DND-41 (cell line): ENCODE measurements at regions not wholly inside any gene's neighbourhood (a gene's known extent, or its start where the extent isn't known, plus 50 kb on each side); places are given as distances from the start of the nearest gene placed in this dataset.

Experiments
- ATAC-seq: fragments of 200-7000 bp; cut with Tn5 transposase; 3 replicates; pipeline ENCODE4 v1.9.1; 2021; ENCODE audit warnings: low read depth; ENCODE audit not compliant: insufficient read depth
- DNase-seq: peaks from one replicate; pipeline ENCODE4 v3.0.0-alpha.2; 2020
- H2AFZ ChIP-seq: 2 replicates; pipeline ENCODE4 v1.6.0; 2012; ENCODE audit warnings: low read depth, low read length
- H3K27ac ChIP-seq: 2 replicates; pipeline ENCODE4 v1.5.1; 2012; ENCODE audit warnings: low read length, inconsistent platforms
- H3K27me3 ChIP-seq: fragments of 200-600 bp; sonication (generic); 2 replicates; pipeline ENCODE4 v1.6.0; 2012; ENCODE audit warnings: low read length, mild to moderate bottlenecking, inconsistent platforms; ENCODE audit not compliant: insufficient read depth, poor library complexity
- H3K36me3 ChIP-seq: 2 replicates; pipeline ENCODE4 v1.5.1; 2012; ENCODE audit warnings: low read length, inconsistent platforms; ENCODE audit not compliant: insufficient read depth
- H3K4me1 ChIP-seq: 2 replicates; pipeline ENCODE4 v1.5.1; 2012; ENCODE audit warnings: mild to moderate bottlenecking, low read length; ENCODE audit not compliant: insufficient read depth
- H3K4me2 ChIP-seq: 2 replicates; pipeline ENCODE4 v1.6.0; 2012; ENCODE audit warnings: mild to moderate bottlenecking, moderate library complexity, low read length, inconsistent platforms; ENCODE audit not compliant: insufficient read depth
- H3K4me3 ChIP-seq, 2 experiments: fragments of 200-600 bp in 1 of 2; shearing (Covaris generic) in 1 of 2; 2 replicates each; pipeline ENCODE4 v1.5.1; 2012 to 2016; ENCODE audit warnings: inconsistent platforms in 2 of 2, low read length in 2 of 2, mild to moderate bottlenecking in 2 of 2, low read depth in 1 of 2, moderate library complexity in 1 of 2
- H3K79me2 ChIP-seq: 2 replicates; pipeline ENCODE4 v1.6.0; 2012; ENCODE audit warnings: low read length, inconsistent platforms; ENCODE audit not compliant: insufficient read depth
- H3K9ac ChIP-seq: 2 replicates; pipeline ENCODE4 v1.6.0; 2012; ENCODE audit warnings: low read depth, mild to moderate bottlenecking, inconsistent platforms, low read length, moderate library complexity
- H3K9me3 ChIP-seq: 2 replicates; pipeline ENCODE4 v1.5.1; 2012; ENCODE audit warnings: low read length, moderate library complexity, mild to moderate bottlenecking, inconsistent platforms; ENCODE audit not compliant: insufficient read depth, severe bottlenecking
- H4K20me1 ChIP-seq: 2 replicates; pipeline ENCODE4 v1.6.0; 2012; ENCODE audit warnings: low read length; ENCODE audit not compliant: insufficient read depth
- CTCF ChIP-seq: IDR thresholded peaks from 2 replicates; pipeline ENCODE4 v1.5.1; 2012; ENCODE audit warnings: borderline replicate concordance, low read length, moderate library complexity, mild to moderate bottlenecking; ENCODE audit not compliant: poor library complexity, severe bottlenecking; ENCODE audit errors: extremely low read depth
- EZH2 ChIP-seq: IDR thresholded peaks from 3 replicates; pipeline ENCODE4 v1.6.1; 2012; ENCODE audit warnings: borderline replicate concordance, low read depth, mild to moderate bottlenecking, moderate library complexity, low read length, inconsistent platforms; ENCODE audit not compliant: severe bottlenecking

- H3K27me3 ChIP-seq = no peaks in the 10 kb centered on the region
- no peak overlapping the region for H3K27ac ChIP-seq
- ATAC-seq (no peak), DNase-seq (no peak)
- H3K4me1 ChIP-seq = no peaks in the 10 kb centered on the region
- no peak overlapping the region for H3K4me3 ChIP-seq
- no peak overlapping the region for H3K9ac ChIP-seq
- TF ChIP-seq EZH2 (no peak), CTCF (no peak)
- H3K36me3 ChIP-seq = no peaks in the 10 kb centered on the region
- H4K20me1 ChIP-seq = no peaks in the 10 kb centered on the region; the same call in 1 of the 2 replicates
- H3K4me2 ChIP-seq = no peak overlapping the region
- H3K9me3 ChIP-seq = no peaks in the 10 kb centered on the region
- no peak overlapping the region for H2AFZ ChIP-seq
- H3K79me2 ChIP-seq = no peaks in the 10 kb centered on the region
Observed at GRCh38 chr1:30188329-30188728, 535.1 kb downstream of the MATN1 start.

GRCh38 chr1:30187413-30188023 lies 535.9 kb downstream of the MATN1 start:
- no peak overlapping the region for H2AFZ ChIP-seq
- H3K9ac ChIP-seq = no peak overlapping the region
- ATAC-seq (no peak), DNase-seq (no peak)
- H3K79me2 ChIP-seq = no peaks in the 10 kb centered on the region
- no peak overlapping the region for H3K4me2 ChIP-seq
- no peaks in the 10 kb centered on the region for H3K9me3 ChIP-seq
- H3K27ac ChIP-seq = no peak overlapping the region
- H4K20me1 ChIP-seq = no peaks in the 10 kb centered on the region; the same call in 1 of the 2 replicates
- H3K4me3 ChIP-seq = no peak overlapping the region
- no peaks in the 10 kb centered on the region for H3K27me3 ChIP-seq
- H3K4me1 ChIP-seq = no peaks in the 10 kb centered on the region
- TF ChIP-seq CTCF = no peak
- no peak for TF ChIP-seq EZH2
- H3K36me3 ChIP-seq = no peaks in the 10 kb centered on the region

GRCh38 chr1:30186586-30186985 lies 536.8 kb downstream of the MATN1 start:
- Histone ChIP-seq H3K9me3 (no peaks in the 10 kb centered on the region), H3K79me2 (no peaks in the 10 kb centered on the region), H4K20me1 (no peaks in the 10 kb centered on the region; the same call in 1 of the 2 replicates), H3K4me3 (no peak overlapping the region), H3K9ac (no peak overlapping the region), H2AFZ (no peak overlapping the region), H3K27me3 (no peaks in the 10 kb centered on the region), H3K27ac (no peak overlapping the region), H3K36me3 (no peaks in the 10 kb centered on the region), H3K4me1 (no peaks in the 10 kb centered on the region), H3K4me2 (no peak overlapping the region)
- TF ChIP-seq EZH2 (no peak), CTCF (no peak)
- ATAC-seq = no peak
- DNase-seq = no peak
